ENCODE measurements at regions not wholly inside any gene's neighbourhood (a gene's known extent, or its start where the extent isn't known, plus 50 kb on each side); places are given as distances from the start of the nearest gene placed in this dataset.

DNA sequence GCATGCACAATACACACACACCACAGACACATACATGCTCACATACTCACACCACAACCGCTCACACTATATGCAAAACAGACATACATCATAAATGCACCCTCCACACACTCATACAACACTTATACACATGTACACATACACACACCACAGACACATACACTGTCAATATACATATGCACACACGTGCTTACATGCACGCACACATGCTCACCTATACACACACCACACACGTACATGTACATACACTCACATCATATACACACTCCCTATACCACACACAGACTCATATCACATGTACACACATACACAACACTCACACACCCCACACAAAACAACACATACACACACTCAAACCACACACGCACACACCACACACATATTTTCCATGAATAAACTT lies 885.3 kb downstream of the TBC1D22A start:
- TF ChIP-seq EZH2phosphoT487 (IDR thresholded peaks at IDR 0.05; ENCODE audit: insufficient read depth, low read depth), result no peak
- no peak for TF ChIP-seq EZH2 (IDR thresholded peaks at IDR 0.05; ENCODE audit: insufficient read depth, poor library complexity, severe bottlenecking)
